ENCODE measurements at regions not wholly inside any gene's neighbourhood (a gene's known extent, or its start where the extent isn't known, plus 50 kb on each side); places are given as distances from the start of the nearest gene placed in this dataset.

DNA sequence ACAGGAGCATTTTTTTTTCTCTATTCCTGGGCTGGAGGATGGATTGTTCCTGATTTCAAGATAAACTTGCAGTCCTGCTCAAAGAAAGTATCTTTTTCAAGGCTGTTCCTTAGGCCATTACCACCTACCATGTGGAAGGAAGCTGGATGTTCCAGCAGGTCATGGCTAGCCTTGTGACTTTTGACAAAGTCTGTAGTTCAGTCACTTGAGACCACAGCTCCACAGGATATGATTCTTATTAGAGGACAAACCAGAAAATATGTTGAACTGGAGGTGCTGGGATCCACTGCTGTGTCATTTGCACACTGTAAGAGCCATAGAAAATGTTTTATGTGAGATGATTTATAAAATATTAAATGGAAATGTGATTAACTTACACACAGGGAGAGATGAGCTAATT is 184.2 kb upstream of the ACO1 start:
- TF ChIP-seq, protein P1, sequence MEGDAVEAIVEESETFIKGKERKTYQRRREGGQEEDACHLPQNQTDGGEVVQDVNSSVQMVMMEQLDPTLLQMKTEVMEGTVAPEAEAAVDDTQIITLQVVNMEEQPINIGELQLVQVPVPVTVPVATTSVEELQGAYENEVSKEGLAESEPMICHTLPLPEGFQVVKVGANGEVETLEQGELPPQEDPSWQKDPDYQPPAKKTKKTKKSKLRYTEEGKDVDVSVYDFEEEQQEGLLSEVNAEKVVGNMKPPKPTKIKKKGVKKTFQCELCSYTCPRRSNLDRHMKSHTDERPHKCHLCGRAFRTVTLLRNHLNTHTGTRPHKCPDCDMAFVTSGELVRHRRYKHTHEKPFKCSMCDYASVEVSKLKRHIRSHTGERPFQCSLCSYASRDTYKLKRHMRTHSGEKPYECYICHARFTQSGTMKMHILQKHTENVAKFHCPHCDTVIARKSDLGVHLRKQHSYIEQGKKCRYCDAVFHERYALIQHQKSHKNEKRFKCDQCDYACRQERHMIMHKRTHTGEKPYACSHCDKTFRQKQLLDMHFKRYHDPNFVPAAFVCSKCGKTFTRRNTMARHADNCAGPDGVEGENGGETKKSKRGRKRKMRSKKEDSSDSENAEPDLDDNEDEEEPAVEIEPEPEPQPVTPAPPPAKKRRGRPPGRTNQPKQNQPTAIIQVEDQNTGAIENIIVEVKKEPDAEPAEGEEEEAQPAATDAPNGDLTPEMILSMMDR (IDR thresholded peaks at IDR 0.05): no peak

DNA sequence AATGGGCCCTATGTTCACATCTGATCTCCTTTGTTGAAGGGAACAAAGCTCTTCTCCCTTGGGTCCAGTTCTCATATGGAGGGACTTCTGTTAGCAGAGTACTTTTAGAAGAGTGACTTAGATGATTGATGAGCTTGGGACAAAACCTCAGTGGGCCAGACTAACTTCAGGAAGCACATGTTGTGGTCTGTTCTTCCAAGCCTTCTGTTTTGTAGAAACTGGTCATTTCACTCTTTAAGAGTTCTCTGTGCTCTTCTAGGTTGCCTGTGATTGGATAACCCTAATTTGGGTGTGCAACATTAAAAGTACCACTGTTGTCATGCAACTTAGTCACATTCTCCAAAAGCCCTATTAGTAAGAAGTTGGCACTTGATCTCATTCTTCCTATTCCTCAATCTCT is 183.5 kb upstream of the ACO1 start:
- TF ChIP-seq, protein P1 (IDR thresholded peaks at IDR 0.05): no peak

DNA sequence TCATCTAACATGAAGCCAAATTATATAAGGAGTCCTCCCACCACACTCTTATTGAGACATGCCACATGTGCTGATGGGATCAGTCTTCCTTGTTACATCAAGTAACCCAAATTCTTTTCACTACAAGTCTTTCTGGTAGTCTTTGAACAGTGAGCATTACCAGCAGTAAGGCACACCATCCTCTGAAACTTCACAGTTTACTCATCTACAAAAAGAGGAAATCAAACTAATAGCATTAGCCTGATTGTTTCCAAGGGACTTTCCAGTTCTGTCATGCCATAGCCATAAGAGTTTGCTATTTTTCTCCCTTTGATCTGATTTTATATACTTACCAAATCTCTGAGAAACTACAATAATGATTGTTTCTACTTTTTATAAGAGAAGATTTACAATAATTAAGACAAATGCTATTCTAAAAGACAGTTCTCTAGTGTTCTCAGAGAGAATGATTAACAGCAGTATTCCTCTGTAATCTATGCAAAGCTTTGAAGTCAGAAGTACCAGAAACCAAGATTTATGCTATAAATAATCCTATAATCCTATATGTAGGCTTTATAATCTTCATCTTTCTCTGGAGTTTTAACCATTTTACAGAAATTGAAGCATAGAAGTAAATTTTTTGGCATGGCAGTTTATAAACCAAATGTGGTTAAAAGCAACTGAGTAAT is 166.2 kb upstream of the ACO1 start:
- TF ChIP-seq, protein P1 (IDR thresholded peaks at IDR 0.05): no peak

DNA sequence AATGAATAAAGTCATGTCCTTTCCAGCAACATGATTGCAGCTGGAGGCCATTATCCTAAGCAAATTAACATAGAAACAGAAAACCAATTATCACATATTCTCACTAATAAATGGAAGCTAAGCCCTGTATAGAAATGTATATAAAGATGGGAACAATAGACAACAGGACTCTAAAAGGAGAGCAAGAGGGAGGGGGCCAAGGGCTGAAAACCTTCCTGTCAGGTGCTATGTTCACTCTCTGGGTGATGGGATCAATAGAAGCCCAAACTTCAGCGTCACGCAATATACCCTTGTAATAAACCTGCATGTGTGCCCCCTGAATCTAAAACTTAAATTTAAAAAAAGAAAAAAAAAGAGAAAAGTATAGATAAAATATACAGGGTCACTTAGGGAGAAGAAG is 163.7 kb upstream of the ACO1 start:
- TF ChIP-seq, protein P1 (IDR thresholded peaks at IDR 0.05): no peak

DNA sequence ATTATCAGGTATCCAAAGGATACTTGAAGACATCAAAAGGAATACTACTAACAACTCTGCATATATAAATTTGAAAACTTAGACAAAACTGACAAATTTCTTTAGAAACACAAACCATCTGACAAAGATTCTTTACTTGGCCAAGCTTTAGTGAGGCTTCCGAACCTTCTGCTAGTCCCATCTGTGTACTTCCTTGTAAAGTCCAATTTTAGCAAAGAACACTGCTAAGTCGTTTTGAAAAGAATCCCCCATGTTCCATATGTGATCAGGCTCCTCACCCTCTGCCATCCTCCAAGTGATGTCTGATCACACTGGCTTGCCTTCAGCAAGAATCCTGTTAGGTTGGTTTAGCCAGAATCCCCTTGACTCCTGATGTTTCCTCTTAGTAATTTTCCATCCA is 150.0 kb upstream of the ACO1 start:
- TF ChIP-seq, protein P1 (IDR thresholded peaks at IDR 0.05): no peak

DNA sequence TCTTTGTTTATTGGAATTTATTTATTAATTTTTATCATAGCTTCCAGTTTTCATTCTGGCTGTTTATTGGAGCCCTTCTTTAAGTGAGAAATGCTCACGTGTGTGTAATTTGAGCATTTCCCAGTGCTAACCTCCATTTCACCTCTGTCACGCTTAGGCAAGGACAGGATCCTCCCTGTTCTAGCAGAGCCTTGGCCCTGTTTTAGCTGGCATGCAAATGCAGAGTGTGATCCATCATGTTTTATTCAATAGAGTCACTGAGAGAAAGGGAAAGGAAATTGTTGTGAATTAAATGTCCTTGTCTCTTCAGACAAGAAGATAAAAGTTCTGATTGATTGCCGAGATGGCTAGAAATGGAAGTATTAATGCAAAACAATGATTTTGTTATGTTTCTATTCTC is 137.3 kb upstream of the ACO1 start:
- TF ChIP-seq, protein P1 (IDR thresholded peaks at IDR 0.05): no peak

DNA sequence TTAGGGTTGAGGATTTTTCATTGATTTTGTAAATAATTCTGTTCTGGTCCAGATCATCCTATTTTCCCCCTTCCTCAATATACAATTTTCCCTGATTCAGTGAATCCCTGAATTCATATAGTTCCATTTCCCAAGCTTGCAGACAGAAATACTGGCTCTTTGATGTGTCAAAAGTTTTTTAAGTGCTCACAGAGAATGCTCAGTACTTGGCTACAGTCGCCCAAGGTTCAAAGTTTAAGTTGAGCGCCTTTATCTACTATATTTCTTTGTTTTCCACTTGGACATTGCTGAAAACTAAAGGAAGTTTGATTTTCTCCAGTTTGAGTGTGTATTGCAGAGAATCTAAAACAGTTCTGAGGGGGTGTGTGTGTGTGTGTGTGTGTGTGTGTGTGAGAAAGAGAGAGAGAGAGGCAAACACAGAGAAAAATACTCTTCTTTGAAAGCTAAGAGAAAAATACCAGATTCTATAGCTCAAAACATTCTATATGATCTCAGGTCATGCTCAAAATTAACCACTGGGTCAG is 136.2 kb upstream of the ACO1 start:
- TF ChIP-seq, protein P1 (IDR thresholded peaks at IDR 0.05): no peak

DNA sequence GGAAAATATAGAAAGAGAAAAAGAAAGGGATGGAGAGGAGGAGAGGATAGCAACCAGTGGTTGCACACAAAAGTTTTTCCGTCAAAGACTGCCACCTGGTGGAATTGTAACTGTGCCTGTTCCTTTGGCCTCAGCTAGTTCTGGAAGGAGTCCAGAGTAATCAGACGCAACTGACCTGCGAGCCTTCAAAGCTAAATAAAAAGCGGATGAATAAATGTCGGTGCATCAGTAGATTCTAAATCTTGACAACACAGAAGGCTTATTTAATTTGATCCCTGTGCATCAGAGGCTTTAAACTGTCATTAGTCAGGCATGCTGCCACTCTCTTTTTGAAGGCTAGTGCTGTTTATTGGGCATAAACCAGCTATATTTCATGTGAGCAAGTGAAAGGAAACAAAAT is 132.9 kb upstream of the ACO1 start:
- TF ChIP-seq, protein P1 (IDR thresholded peaks at IDR 0.05): peak; percentile 82
